ENCODE measurements at regions not wholly inside any gene's neighbourhood (a gene's known extent, or its start where the extent isn't known, plus 50 kb on each side); places are given as distances from the start of the nearest gene placed in this dataset. TPM values are rescaled to one million over a fixed set of nuclear protein-coding genes. Genes with fewer than 3 reads are reported as not detected.

Small RNAs in the stretch of these regions (microRNA-seq; reads per million reads assigned to microRNA genes)
- not detected for gene MIR6080

All from sciatic nerve (tissue), 1 donor.